NOMO-1 treated with dmso at 0.1 percent for 144 hours (cell line): ENCODE measurements at regions not wholly inside any gene's neighbourhood (a gene's known extent, or its start where the extent isn't known, plus 50 kb on each side); places are given as distances from the start of the nearest gene placed in this dataset.
"Not testable (repeated sequence)": the region's sequence is repeated elsewhere in the genome, so short reads cannot be mapped to it uniquely, and the experiment has no call there.

Experiments used
- DNase-seq: peaks from one replicate; lab custom pipeline; 2025; ENCODE audit not compliant: unreplicated experiment; lab: John Stamatoyannopoulos, UW

GRCh38 chr3:107222907-107223306 lies 154.3 kb upstream of the CCDC54 start:
- no peak for DNase-seq

GRCh38 chr3:107224026-107224596 lies 153.1 kb upstream of the CCDC54 start:
- DNase-seq: no peak

DNA sequence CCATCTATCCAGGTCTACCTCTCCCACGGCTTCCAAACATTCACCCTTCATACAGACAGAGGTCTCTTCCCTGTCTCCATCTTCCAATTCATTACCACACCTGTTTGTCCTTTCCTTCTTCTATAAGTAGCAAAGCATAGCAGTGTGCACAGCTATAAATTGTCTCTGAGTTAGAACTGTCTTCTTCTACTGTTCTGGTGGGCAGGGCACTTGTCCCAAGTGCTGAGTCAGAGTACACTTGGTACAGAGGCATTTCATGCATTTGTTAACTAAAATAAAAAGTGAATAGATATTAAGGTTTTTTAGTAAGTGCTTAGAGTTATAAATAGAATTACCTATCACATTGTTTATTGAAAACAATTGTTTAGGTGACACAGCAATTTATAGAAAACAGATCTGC lies 150.1 kb upstream of the CCDC54 start:
- DNase-seq: no peak

GRCh38 chr3:107233877-107234276 lies 143.4 kb upstream of the CCDC54 start:
- not testable (repeated sequence) for DNase-seq

GRCh38 chr3:107235193-107235927 lies 141.9 kb upstream of the CCDC54 start:
- DNase-seq: no peak

DNA sequence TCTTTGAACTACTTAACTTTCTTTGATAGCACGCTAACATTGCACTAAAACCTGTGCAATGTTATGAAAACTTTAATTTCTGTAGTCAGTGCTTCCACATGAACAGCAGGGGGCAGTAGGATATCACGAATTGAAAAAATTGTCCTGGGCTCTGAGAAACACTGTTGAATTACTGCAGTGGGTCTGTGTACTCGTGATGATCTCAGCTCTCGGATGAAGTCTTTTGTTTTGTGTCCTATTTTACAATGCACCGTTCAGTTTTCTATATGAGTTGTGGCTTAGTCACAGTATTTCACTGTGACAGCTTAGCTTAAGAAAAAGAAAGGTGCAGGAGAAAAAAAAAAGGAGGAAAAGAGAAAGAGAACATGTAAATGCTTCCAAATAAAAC lies 141.3 kb upstream of the CCDC54 start:
- DNase-seq: peak; percentile 31

GRCh38 chr3:107236655-107237337 lies 140.4 kb upstream of the CCDC54 start:
- no peak for DNase-seq

GRCh38 chr3:107238787-107239186 lies 138.5 kb upstream of the CCDC54 start:
- no peak for DNase-seq

- DNase-seq: no peak
Observed at GRCh38 chr3:107239703-107240102, 137.5 kb upstream of the CCDC54 start.

GRCh38 chr3:107240183-107241091 lies 136.8 kb upstream of the CCDC54 start:
- DNase-seq: peak; percentile 65

- DNase-seq: no peak
Observed at GRCh38 chr3:107241217-107241616, 136.0 kb upstream of the CCDC54 start.

GRCh38 chr3:107242579-107242978 lies 134.7 kb upstream of the CCDC54 start:
- DNase-seq: no peak

GRCh38 chr3:107247116-107247515 lies 130.1 kb upstream of the CCDC54 start:
- DNase-seq: no peak

DNA sequence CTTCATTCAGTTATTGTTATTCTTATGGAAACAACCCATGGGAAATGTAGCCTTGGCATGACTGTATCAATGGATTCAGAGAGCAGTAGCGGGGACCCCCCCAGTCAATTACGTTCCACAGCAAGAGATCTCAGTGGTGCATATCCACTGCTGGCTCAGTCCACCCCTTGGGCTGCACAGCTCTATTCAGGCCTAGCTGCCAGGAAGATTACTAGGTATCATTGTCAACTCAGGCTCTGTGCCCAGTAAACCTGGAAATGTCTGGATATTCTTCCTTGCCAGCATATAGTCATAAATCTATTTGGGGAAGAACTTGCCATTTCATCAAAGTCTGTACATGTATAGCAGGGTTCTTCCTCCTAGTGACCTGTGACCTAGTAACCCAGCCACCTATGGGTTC lies 128.1 kb upstream of the CCDC54 start:
- no peak for DNase-seq

DNA sequence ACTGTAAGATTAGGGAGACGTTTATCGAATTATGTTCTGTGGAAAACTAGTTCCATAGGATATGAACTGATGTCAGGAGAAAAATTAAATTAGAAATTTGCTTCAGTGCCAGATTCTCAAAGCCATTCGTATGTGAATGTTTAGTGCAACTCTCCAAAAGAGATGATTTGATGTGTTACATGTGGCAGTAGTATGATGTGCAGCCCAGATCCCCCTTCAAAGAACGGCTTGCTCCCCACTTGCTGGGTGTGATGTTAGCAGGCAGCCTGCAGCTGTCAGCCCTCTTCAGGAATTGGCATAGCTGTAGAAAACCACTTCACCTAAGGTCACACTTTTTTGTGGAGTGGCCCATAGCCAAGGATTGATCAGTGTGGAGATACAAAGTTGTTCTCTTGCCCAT lies 127.0 kb upstream of the CCDC54 start:
- no peak for DNase-seq

GRCh38 chr3:107251819-107252218 lies 125.4 kb upstream of the CCDC54 start:
- no peak for DNase-seq

DNA sequence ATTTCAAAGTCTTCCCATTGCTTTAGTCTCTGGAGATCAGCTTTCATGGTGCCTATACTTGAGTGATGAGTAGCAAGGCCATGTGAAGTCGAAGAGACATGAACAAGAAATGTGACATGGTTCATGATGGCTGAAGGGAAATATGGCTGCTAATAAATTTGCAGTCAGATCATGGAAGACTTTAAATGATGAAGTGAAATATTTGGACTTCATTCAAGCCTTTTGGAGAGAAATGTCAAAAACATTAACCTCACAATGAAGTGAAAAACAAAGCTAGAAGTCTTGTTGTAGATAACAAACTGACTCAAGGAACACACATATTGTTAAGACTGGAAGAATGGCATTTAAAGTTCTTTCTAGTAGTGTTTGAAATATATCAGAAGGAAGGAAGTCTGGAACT lies 120.3 kb upstream of the CCDC54 start:
- no peak for DNase-seq

DNA sequence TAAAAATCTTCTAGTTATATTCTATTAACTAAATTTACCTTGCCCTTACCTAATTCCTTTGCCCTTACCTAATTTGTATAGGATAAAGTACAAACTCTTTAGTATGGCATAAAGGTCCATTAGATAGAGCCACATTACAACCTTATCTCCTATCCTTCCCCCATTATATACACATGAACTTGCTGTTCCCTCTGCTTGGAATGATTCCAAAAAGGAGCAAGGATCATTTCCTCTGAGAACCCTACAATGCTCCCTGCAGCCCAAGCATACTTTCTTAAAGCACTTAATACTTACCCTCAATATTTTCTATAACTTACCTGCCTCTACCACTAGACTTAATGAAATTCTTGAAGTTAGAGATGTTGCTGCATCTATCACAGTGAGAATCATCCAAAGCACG lies 118.9 kb upstream of the CCDC54 start:
- no peak for DNase-seq

DNA sequence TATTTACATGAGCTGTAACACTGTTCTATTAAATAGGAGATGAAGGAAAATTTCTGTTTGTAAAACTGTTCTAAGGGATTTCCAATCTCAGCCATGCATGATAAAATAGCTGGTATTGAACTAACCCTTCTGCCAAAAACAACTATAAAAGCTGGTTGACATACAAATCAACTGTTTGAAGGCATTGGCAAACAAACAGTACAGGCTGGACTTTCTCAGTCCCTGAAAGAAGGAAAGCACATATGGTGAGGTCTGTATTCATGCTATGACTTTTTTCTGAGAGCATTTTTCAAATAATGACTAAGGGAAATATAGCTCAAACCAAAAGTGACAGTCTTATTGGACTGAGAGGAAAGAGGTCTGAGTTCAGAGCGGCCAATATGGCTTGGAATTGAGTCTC lies 117.0 kb upstream of the CCDC54 start:
- DNase-seq: no peak

DNA sequence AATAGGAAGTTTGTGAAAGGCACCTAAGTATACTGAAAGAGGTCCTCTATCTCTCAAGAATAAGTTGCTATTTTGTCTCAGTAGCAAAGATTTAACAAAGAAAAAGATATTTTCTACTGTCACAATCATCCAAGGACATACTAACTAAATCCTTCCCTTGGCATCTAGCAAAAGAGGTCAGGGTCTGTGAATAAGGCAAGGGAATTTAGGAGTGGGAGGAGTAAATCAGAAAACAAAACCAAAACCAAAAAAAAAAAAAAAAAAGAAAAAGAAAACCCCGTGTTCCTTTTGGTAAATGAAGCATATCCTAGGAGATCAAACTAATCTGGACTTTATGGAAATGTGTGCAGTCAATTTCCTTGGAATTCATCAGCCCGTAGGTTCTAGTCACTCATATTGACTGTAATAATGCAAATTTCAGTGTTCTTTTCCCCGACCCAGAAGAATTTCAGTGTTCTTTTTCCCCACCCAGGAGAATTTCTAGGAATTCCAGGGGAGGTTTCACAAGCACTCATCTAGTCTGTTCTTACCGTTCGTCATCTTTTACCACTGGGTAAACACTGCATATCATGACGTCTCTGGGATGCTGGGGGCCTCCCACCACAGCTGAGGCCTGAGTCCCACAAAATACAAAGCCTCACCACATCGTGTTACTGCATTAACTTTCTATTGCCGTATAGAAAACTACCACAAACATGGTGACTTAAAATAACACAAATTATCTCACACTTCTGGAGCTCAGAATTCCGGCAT lies 113.8 kb upstream of the CCDC54 start:
- no peak for DNase-seq

DNA sequence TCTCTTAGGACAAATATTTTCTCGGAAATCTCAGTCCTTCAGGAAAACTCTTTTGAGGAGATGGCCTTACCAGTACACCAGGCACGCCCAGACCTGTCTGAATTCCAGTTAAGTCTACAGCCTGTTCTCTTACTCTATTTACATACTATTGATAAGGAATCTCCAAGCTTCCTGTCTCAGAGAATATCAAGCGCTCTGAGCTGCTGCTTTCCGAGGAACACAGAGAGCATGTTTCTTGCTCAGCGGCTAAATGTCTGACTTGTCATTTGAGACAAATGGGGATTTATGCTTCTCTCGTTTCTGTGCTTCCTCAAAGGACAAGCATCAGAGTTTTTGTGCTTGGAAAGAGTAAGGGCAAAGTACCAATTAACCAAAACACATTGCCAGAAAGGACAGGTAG lies 112.4 kb upstream of the CCDC54 start:
- no peak for DNase-seq
